ENCODE measurements at regions not wholly inside any gene's neighbourhood (a gene's known extent, or its start where the extent isn't known, plus 50 kb on each side); places are given as distances from the start of the nearest gene placed in this dataset.

DNA sequence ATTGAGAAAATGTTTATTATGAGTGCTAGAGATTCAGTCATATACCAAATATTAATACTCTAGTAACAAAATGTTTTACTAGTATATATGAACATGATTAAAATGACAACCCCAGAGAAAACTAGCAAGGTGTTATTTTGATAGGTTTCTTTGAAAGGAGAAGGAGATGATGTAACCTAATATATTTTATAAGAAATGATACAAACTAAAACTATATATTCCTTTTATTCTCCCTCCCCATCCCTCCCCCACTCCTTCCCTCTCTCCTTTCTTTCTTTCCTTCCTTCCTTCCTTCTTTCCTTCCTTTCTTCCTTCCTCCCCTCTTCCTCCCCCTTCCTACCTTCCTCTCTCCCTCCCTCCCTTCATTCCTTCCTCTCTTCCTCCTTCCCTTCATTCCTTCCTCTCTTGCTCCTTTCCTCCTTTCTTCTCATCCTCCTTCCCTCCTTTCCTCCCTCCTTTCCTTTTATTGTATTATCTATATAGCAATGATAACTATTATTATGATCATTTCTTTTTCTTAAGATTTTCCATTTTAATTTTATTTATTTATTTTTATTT lies 215.3 kb upstream of the MEF2C start:
- no peak for DNase-seq

DNA sequence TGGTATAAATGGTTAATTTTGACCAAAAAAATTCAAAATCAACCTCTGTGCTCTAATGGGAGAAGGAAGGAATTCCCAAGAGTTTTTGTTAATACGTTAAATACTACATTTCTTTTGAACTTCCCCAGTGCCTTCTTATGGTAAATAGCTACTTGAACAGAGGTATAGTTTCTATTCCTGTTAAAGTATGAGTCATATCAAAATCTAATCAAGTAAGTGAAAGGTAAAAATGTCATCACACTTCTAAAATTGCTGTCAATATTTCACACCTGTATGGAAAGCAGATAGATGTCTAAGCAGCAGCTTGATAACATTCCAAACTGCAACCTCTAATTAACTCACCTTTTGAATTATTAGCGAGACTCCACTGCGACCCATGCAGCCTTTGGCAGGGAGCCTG lies 214.1 kb upstream of the MEF2C start:
- no peak for DNase-seq

DNA sequence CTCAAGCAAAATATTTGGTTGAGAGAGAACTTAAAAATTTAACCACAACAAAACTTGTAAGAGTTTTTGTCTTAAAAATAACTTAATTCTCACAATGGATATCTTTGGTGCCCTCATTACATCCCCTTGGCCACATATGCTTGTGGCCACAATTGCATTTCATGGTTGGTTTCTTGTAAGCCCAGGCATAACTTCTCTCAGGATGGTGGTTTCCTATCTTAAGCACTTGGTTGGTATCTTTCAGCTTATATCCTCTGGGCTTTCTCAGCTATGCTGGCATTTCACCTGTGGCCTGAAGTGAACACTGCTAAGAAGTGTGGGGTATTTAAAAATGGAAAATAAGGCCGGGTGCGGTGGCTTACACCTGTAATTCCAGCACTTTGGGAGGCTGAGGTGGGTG lies 212.4 kb upstream of the MEF2C start:
- DNase-seq, result no peak

DNA sequence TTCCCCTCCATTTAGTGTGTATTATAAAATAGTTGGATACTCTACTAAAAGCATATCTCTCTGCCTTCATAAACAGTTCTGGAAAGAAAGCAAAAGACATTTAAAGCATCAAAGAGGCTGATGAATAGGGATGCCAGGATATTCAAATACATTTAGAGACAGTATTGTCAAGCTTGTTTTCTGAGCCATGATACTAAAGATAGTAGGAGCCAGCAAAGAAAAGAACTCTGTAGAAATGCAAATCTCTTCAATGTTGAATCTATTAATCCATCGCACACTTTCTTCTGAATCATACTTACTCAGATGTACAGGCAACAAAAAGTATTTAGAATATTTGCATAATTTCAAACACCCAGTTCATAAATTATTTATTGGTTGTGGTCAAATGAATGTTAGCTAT lies 207.1 kb upstream of the MEF2C start:
- DNase-seq, result no peak

DNA sequence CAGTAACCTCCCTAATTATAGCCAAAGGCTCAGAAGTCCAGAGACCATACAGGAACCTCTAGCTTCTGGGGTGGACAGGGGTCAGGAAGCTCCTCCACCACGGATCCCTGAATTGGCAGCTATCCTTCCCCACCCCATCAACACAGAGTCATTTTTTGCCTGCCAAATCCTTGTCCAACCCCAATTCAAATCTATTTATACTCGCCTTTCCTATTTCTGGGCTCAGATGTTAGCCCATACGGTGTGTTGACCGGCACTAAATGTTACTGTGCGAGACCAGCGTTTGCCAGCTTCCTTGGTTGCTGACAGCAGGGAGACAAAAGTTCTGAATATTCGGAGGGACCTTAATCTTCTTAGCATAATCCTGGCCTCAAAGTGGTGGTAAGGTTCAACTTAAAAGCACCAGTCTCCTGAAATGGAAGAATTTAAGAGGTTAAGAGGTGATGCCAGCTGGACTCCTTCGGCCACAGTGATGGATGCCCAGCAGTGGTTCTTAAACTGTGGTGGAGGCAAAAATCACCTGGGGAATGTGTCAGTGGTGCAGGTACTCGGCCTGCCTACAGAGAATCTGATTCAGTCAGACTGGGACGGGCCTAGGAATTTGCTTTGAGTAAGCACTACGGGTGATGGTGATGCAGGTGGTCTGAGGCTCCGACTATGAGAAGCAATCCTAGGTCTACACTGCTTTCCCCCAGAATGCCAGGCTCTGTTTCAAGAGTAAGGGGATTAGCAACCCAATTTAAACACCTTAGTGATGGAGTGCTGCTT lies 204.8 kb upstream of the MEF2C start:
- DNase-seq, result no peak

DNA sequence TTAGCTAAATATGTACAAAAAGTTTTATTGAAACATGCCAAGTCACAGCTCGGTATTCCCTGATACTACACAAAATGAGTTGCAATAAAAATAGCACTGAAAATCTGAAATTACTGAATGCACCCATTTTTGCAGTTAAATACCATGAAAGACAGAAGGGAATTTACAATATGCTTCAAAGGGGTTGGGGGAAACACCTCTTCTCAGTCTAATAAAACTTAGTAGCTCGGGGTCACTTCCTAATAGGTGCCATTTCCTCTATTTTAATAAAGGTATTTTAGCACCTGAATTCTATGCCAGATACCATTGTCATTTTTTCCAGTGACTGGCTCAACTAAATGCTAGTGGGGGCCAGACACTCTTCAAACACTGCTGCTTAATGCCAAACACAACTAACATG lies 204.1 kb upstream of the MEF2C start:
- DNase-seq, result no peak

DNA sequence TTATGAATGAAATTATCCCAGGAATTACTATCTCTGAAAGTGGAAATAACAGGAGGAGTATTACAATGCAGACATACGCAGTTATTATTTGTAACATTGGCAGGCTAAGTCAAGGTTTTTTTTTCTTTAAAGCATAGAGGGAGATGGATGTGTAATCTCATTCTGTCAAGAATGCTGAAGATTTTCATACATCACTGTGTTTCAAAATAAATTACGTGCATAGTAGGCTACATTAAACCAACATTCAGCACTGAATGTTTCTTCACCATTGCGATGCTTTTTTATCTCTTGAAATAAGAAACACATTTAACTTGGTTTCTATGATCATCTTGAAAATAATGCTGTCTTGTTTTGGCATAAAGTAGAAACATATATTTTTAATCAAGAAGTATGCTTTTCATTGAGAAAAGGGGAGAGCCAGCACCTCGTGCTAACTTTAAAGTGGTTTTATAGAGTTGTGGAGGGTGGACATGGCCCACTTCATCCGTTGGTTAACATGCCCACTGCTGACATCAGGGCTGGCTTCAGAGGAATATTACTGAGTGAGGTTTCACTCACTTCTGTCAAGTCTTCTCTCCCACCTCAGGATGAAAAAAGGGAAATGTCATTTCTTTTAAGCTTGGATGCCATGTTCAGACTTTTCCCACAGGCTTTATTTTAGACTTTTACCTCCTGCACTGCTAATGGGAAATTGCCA lies 203.6 kb upstream of the MEF2C start:
- no peak for DNase-seq

DNA sequence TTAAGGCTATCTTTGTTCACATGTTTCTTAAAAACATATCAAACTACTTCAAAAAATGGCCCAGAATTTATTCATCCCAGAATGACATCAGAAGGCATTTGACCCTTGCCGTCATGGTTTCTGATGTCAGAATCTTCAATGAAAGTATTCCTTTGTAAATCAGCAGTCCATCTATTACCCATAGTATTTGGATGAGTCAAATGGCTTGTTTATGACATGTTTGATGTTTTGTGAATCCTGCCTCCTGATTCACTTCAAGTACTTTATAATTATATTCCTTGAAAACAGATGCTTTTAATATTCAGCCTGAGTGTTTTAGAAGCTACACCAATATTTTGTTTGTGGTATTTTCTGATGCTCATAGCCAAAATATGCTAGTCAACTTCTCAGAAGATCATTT lies 200.8 kb upstream of the MEF2C start:
- no peak for DNase-seq

DNA sequence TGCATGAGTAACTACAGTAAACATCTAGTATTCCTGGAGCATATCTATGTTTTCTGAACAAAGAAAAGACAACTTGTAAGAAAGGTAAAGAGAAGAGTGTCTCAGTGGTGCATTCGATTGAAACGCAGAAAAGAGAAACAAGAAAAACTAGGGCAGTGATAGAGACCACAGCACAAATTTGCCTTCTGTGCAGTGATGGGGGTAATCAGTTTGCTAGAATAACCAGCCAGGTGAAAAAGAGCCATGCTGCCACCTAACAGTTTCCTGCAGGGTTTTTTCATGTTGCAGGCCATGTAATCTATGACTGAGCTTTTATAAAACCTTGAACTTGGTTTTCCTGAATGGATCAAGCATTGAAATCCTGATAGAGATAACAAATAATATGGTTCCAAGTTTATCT lies 198.4 kb upstream of the MEF2C start:
- no peak for DNase-seq

DNA sequence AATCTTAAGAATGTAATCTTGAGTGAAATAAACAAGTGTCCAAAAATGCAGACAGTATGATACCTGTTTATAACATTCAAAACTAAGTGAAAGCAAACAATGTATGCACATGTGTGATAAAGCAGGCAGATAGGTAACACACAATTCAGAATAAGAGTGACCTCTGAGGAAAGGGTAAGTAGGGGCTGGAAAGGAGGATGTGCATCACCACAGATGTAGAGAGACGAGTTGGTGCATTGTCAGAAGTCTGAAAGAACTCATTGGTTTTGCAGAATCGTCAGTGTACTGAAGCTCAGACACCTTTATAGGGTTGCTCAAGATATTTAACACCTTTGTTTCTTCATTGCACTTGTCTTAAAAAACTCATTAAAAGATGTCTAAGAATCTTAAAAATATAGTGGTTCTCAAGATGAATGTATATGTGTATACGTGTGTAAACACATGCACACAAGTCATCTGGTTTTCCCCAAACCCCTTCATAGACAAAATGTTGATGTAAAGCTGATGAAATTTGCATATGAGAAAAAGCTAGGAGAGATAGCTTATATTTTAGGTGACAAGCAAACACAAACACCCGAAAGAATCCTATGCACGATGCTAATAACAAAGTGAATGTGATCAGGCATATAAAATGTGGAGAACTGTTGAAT lies 197.6 kb upstream of the MEF2C start:
- DNase-seq, result no peak

DNA sequence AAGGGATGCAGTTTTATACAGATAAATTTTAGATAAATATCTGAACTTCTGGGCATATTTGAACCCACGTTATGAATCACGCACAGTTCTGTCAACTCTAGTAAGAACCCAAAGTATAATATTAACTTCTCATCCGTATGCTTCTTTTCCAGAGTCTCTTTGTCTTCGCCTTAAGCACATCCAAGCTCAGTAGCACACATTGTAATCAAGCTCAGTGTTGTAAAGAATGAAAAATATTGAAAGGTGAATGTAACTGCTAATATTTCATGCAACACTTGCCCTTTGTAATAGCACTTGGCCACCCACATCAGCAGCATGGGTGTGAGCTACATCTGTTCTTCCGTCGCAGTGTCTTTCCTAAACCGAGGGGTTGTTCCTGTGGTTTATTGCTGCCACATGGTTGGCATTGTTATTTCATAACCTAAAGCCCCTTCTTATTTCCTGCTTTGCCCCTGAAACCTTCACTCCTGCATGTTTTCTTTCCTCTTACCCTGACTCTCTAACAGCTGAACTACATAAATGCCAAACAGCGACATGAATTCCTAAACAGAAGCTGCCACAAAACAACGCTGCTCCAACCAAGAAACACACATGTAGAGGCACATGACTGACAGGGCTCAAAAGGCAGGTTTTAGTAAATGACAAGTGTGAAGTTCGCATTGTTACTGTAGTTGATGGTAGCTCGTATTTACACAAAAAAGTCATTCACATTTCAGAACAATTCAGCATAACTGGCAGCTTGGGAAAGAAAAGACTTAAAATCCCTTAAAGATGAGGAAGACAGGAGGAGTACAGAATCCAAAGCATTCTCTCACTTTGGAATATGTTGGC lies 190.1 kb upstream of the MEF2C start:
- no peak for DNase-seq

DNA sequence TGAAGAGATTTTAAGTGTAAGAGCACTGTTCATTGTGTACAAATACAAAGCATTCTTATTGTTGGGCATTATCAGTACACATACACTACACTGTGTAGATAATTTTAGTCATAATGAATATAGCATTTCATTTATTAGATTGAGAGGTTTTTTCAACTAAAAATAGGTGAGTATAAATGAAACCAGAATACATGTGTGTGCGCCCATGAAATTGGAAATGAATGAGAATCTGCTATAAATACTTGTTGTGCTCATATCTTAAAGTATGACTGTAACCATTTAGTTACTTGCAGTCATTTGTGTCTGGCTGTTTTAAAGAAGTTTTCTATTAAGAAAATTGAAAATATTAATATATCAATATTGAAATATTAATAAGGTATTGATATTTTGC lies 189.0 kb upstream of the MEF2C start:
- DNase-seq, result no peak

DNA sequence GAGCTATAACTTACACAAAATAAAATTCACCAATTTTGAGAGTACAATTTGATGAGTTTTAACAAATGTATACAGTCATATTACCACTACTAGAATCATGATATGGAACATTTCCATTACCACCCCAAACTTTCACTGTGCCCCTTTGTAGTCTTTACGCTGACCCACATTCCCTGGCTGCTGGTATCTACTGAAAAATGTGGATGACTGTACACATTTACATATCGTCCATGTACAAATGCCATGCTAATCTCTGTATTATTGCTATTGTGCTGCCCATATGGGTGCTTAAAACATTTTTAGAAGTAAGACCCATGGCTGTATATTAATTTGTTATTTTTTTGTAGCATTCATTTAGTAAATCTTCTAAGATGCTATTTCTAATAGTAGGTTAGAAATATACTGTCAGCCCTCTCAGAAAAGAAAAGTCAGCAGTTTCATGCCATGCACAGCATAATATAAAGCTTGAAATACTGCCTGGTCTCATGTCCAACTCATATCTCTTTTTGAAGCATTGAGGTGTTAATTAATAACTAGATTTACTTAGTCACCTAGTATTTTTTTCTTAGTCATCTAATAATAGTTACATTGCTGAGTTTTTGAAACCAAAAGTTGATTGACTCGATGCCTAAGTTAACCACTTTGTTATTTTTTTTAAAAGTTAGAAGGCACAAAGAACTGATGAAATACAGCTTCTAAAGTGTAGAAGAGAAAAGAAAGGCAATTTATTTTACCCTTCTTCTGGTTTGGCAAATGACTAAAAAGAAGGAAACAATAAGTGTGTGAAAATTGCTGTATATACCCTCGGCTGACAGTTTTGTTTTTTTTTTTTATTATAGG lies 188.3 kb upstream of the MEF2C start:
- no peak for DNase-seq

DNA sequence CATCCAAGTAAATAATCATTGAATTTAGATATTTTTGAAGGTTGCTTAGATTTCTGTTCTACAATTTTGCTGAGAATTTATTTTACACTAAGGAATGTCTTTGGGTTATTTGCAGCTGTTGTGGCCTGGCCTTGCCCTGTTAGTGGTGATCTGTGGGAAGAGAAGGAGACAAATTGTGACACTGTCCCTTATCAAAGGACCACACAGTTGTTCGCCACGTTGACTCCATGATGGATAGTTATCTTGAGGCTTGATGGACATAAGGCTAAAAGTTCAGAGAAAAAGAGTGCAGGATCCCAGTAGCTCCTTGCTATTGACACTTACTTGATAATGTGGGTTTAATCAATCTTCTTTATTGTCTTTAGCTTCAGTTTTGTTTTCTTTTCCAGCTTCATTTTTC lies 186.6 kb upstream of the MEF2C start:
- no peak for DNase-seq

DNA sequence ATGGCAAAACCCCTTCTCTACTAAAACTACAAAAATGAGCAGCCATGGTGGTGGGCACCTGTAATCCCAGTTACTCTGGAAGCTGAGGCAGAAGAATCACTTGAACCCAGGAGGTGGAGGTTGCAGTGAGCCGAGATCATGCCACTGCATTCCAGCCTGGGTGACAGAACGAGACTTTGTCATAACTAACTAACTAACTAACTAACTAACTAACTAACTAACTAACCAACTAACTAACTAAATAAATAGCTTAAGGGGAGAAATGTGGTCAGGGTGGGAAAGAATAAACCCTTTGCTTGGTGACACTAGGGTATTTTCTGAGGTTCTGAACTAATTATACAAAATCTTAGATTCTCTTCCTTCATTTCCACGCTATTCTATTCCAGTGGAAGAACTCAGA lies 184.4 kb upstream of the MEF2C start:
- no peak for DNase-seq

DNA sequence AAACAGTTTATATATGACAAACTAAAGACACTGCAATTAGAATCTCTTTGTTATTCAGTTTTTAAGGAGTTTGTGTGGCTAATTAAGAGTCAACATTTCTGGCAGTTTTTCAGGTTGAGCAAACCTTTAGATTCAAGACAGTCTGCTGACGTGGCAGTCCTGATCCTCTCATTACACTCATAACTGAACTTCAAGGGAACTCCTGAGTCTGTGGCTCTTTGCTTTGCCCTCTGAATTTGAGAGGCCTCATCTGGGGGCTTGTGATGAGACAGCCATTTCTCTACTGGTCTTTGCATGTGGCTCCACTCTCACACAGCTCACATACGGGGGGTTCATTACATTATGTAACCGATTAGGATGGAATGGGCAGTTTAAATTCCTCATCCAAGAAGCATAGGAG lies 182.9 kb upstream of the MEF2C start:
- no peak for DNase-seq

DNA sequence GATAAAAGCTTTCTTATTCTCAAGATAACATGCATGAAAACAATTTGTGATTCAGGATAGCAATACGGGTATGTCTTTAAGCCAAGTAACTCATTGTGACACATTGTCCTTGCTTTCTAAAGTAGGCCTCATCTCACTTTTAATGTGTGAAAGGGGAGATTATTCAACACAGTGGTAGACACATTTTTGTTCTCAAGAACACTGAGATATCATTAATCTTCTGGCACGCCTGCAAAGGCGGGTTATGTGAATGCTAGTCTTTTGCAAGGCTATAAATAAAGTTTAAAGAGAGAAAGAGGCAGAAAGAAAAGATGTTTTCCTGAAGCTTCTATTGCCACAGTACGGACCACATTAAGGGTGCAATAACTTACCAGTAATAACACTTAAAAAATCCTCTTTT lies 181.8 kb upstream of the MEF2C start:
- no peak for DNase-seq

DNA sequence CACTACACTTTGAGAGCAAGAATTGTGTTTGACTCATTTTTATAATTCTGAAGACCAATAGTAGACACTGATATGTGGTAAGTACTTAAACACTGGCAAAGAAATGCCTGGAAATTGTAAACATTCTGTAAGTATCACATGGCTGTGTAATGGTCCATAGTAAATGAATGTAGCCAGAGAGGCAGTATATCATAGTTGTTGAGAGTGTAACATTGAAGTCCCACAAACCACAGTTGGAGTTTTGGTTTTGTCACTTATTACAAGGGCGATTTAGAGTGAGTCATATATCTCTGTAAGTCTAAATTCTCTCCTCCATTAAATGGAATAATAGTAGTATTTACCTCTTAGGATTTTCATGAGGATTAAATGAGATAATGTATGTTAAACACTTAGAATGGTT lies 181.1 kb upstream of the MEF2C start:
- DNase-seq, result no peak

DNA sequence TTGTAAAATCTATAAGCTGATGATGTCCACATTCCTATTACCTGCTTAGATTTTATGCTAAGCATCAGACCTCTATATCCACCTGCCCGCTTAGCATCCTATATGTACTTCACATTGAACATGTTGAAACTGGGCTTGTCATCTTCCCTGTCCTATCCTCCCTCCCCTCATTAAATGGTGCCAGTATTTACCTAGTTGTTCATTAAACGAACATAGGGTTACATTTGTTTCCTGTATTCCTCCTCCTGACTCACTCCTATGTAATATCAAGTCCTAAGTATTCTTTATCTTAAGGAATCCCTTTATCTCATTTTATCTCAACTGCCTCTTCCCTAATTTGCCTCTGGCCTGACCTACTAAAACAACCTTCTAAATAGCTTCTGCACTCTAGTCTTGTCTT lies 177.8 kb upstream of the MEF2C start:
- no peak for DNase-seq

DNA sequence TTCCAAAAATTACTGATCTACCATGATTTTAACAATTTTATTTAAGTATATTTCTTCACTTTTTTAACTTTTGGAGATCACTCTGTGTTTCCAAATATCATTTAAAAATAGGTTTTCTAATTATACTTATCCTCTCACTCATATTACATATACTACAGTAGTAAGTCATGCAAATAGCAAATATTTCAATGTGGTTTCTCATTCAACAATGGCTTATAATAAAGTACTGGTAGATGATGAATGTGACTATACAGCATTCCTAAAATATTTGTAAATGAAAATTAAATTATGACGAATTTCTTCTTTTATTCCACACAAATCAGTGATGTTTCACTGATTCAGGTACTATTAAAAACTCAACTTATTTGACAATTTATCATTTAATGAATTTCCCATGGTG lies 176.3 kb upstream of the MEF2C start:
- no peak for DNase-seq

DNA sequence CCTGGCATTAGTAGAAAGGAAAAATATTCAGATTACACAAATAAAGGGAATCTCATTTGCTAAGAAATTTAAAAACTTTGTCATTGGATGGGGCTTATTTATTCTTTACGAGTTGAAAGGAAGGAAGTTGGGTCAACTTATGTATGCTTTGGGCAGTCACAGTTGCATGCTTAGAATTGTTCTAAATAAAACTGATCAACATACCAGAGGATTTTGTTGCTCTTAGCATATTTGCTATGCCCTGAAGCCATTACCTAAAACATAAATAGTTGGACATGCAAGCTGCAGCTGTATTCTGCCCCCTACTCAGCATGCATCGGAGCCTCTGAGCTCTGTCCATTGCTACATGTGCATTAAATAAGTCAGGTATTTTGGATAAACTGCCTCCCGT lies 172.7 kb upstream of the MEF2C start:
- no peak for DNase-seq

Measured in effector CD8-positive, alpha-beta T cell (primary cell).